GM12878 (cell line): ENCODE measurements at regions not wholly inside any gene's neighbourhood (a gene's known extent, or its start where the extent isn't known, plus 50 kb on each side); places are given as distances from the start of the nearest gene placed in this dataset.

Source experiments
- ATAC-seq: fragments of 200-7000 bp; cut with Tn5 transposase; 3 replicates; pipeline ENCODE4 v1.9.1; 2020; ENCODE audit warnings: mild to moderate bottlenecking, moderate library complexity
- BruUV-seq: library from RNA; stranded (reverse); fragments of 400-500 nt; replicated peaks from 2 replicates; lab custom pipeline; 2021; lab: Mats Ljungman, UMichigan
- CTCF ChIA-PET: fragments of 300-600 bp; sonication (Branson Sonifier 250); formaldehyde crosslinking; extraction: SDS; loops from one replicate; lab custom pipeline; 2021; ENCODE audit warnings: inconsistent platforms; lab: Yijun Ruan, JAX
- POLR2A ChIA-PET: fragments of 350-600 bp; formaldehyde crosslinking; extraction: SDS; loops from one replicate; lab custom pipeline; 2021; ENCODE audit warnings: inconsistent platforms; lab: Charles Lee
- RAD21 ChIA-PET: fragments of 300-600 bp; sonication (Branson Sonifier 250); formaldehyde crosslinking; loops from one replicate; lab custom pipeline; 2023; ENCODE audit warnings: antibody characterized with exemption; ENCODE audit not compliant: unreplicated experiment; lab: Charles Lee
- SMC1A ChIA-PET: fragments of 300-600 bp; sonication (Branson Sonifier 250); formaldehyde crosslinking; loops from one replicate; lab custom pipeline; 2023; ENCODE audit not compliant: unreplicated experiment, uncharacterized antibody; lab: Charles Lee
- DNase-seq: peaks from one replicate; pipeline ENCODE4 v3.0.0-alpha.2; 2011; ENCODE audit warnings: low read depth, low spot score
- FAIRE-seq: peaks from 3 replicates; lab custom pipeline; 2011; peaks lifted over from hg19 to GRCh38; lab: Jason Lieb, UNC
- H2AFZ ChIP-seq: 2 replicates; pipeline ENCODE4 v1.6.0; 2011; ENCODE audit warnings: low read depth, low read length, control low read depth; ENCODE audit not compliant: control insufficient read depth
- H3K27ac ChIP-seq: 2 replicates; pipeline ENCODE4 v1.5.1; 2011; ENCODE audit warnings: control low read depth; ENCODE audit not compliant: control insufficient read depth, insufficient read depth
- H3K27me3 ChIP-seq, 2 experiments: replicated peaks in 1 of 2; 2 replicates each; pipeline versions ENCODE4 v1.6.0 to v1.6.1; 2011; ENCODE audit warnings: low read length in 1 of 2; ENCODE audit not compliant: control insufficient read depth in 2 of 2, insufficient read depth in 2 of 2
- H3K36me3 ChIP-seq, 2 experiments: 2 replicates each; pipeline ENCODE4 v1.5.1; 2011; ENCODE audit warnings: low read length in 1 of 2; ENCODE audit not compliant: control insufficient read depth in 2 of 2, insufficient read depth in 2 of 2
- H3K4me1 ChIP-seq: 2 replicates; pipeline ENCODE4 v1.6.1; 2011; ENCODE audit warnings: mild to moderate bottlenecking, low read length, moderate library complexity, mixed read lengths; ENCODE audit not compliant: control insufficient read depth, insufficient read depth
- H3K4me2 ChIP-seq: 2 replicates; pipeline ENCODE4 v1.6.0; 2011; ENCODE audit warnings: control low read depth; ENCODE audit not compliant: control insufficient read depth, insufficient read depth
- H3K4me3 ChIP-seq: fragments of 200-600 bp; sonication (generic); 2 replicates; pipeline ENCODE4 v1.5.1; 2016
- H3K79me2 ChIP-seq: 2 replicates; pipeline ENCODE4 v1.6.0; 2011; ENCODE audit warnings: low read length; ENCODE audit not compliant: control insufficient read depth, insufficient read depth
- H3K9ac ChIP-seq: 2 replicates; pipeline ENCODE4 v1.8.0; 2011; ENCODE audit warnings: low read length, control low read depth, mixed read lengths; ENCODE audit not compliant: control insufficient read depth, insufficient read depth
- H3K9me3 ChIP-seq: replicated peaks from 3 replicates; pipeline ENCODE4 v1.5.1; 2011; ENCODE audit warnings: mild to moderate bottlenecking, low read length; ENCODE audit not compliant: control insufficient read depth, insufficient read depth
- H4K20me1 ChIP-seq: 2 replicates; pipeline ENCODE4 v1.6.0; 2011; ENCODE audit not compliant: control insufficient read depth, insufficient read depth
- E2F4 ChIP-seq: IDR thresholded peaks from 2 replicates; pipeline ENCODE4 v1.6.1; 2012; ENCODE audit warnings: low read depth, low read length, improper control_type of control experiment
- GATAD2B ChIP-seq: fragments of 450-650 bp; conservative IDR thresholded peaks from 2 replicates; pipeline ENCODE4 v1.6.1; 2017; ENCODE audit warnings: low read depth, mild to moderate bottlenecking, moderate library complexity
- LARP7 ChIP-seq: fragments of 450-650 bp; IDR thresholded peaks from 2 replicates; pipeline ENCODE4 v1.6.1; 2017; ENCODE audit warnings: mild to moderate bottlenecking
- PAX5 ChIP-seq: IDR thresholded peaks from 2 replicates; pipeline ENCODE4 v1.6.1; 2011; ENCODE audit warnings: low read depth, low read length, borderline replicate concordance
- RAD21 ChIP-seq: IDR thresholded peaks from 2 replicates; pipeline ENCODE4 v1.6.1; 2011; ENCODE audit warnings: mild to moderate bottlenecking, low read depth, low read length, moderate library complexity; ENCODE audit not compliant: insufficient read depth
- SMAD5 ChIP-seq: IDR thresholded peaks from 2 replicates; pipeline ENCODE4 v1.6.1; 2016; ENCODE audit warnings: antibody characterized with exemption, low read depth
- SPI1 ChIP-seq: IDR thresholded peaks from 2 replicates; pipeline ENCODE4 v1.6.1; 2011; ENCODE audit warnings: low read depth, mild to moderate bottlenecking, low read length, moderate library complexity, borderline replicate concordance; ENCODE audit not compliant: insufficient read depth
- ZBTB40 ChIP-seq: fragments of 450-650 bp; IDR thresholded peaks from 2 replicates; pipeline ENCODE4 v1.6.1; 2016; ENCODE audit warnings: mild to moderate bottlenecking, moderate library complexity, borderline replicate concordance
- WGBS: methylation state at CpG from one replicate; pipeline ENCODE4 v1.1.6; 2016; ENCODE audit warnings: low lambda C conversion rate; ENCODE audit not compliant: insufficient replicate concordance, insufficient coverage; ENCODE audit errors: missing lambda C conversion rate; 5-methylcytosine and 5-hydroxymethylcytosine counted together
- in situ Hi-C: fragments of 300-500 bp; cut with MboI; formaldehyde crosslinking; loops from 9 replicates; pipeline ENCODE4 v1.14.3; 2018; ENCODE audit warnings: mixed read lengths
- intact Hi-C: fragments of 100-400 bp; cut with micrococcal nuclease; formaldehyde crosslinking; loops from one replicate; pipeline ENCODE4 v1.14.2; 2022; ENCODE audit not compliant: unreplicated experiment

- Histone ChIP-seq H3K4me1 (no peaks in the 10 kb centered on the region), H2AFZ (no peak overlapping the region), H3K36me3 (no peaks in the 10 kb centered on the region), H3K4me2 (no peak overlapping the region), H3K27ac (no peak overlapping the region), H3K79me2 (no peaks in the 10 kb centered on the region), H3K9ac (no peak overlapping the region), H3K27me3 (no peaks in the 10 kb centered on the region), H3K9me3 (no peaks in the 10 kb centered on the region), H4K20me1 (no peaks in the 10 kb centered on the region), H3K4me3 (no peak overlapping the region)
- 0% methylated on average over 2 of the region's 2 CpGs for WGBS
- in situ Hi-C loops (no loop called here), intact Hi-C loops (no loop called here)
- BruUV-seq = no TSS peak
- FAIRE-seq = no peak
- RAD21 ChIA-PET = no interaction called here
- CTCF ChIA-PET = interaction anchor here (0.7 kb wide), 1 partner anchor 16 kb away, joined by 3 read pairs; no protein-coding TSS in a partner anchor
- ATAC-seq = no peak
- POLR2A ChIA-PET = interaction anchor here (0.6 kb wide), 1 partner anchor 393 kb away, joined by 4 read pairs; no protein-coding TSS in a partner anchor
- SMC1A ChIA-PET = no interaction called here
- no peak for TF ChIP-seq SMAD5
- TF ChIP-seq RAD21 = no peak
- TF ChIP-seq SPI1 = no peak
- TF ChIP-seq LARP7 = no peak
- no peak for TF ChIP-seq E2F4
- no peak for TF ChIP-seq PAX5
- no peak for TF ChIP-seq GATAD2B
- TF ChIP-seq ZBTB40 = no peak
- DNase-seq = no peak
These were observed 123.7 kb downstream of the UBE2U start for GRCh38 chr1:64327119-64327518.
